ENCODE measurements at regions not wholly inside any gene's neighbourhood (a gene's known extent, or its start where the extent isn't known, plus 50 kb on each side); places are given as distances from the start of the nearest gene placed in this dataset.

GRCh38 chr19:27758626-27759505 lies 1454.1 kb downstream of the UQCRFS1 start:
- no peak for DNase-seq (ENCODE audit: low read depth)

DNA sequence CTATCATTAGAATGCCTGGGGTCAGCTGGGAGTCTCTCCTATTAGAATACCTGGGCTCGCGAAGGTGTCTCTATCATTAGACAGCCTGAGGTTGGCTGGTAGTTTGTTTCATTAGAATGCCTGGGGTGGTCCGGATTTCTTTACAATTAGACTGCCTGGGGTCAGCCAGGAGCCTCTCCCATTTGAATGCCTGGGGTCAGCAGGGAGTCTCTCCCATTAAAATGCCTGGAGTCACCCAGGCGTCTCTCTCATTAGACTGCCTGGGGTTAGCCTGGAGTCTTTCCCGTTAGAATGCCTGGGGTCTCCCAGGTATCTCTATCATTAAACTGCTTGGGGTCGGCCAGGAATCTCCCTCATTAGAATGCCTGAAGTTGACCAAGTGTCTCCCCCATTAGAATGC lies 1458.3 kb downstream of the UQCRFS1 start:
- DNase-seq (ENCODE audit: low read depth): no peak
- no peak overlapping the region for H3K4me3 ChIP-seq (ENCODE audit: low read depth, low read length)

More at GRCh38 chr19:27758626-27759505, 1454.1 kb downstream of the UQCRFS1 start:
- no peak overlapping the region for H3K4me3 ChIP-seq (ENCODE audit: low read depth, low read length)

- H3K4me3 ChIP-seq (ENCODE audit: low read depth, low read length): no peak overlapping the region
Observed at GRCh38 chr19:27753622-27754021, 1459.3 kb downstream of the UQCRFS1 start.

GRCh38 chr19:27752530-27753184 lies 1460.3 kb downstream of the UQCRFS1 start:
- no peak overlapping the region for H3K4me3 ChIP-seq (ENCODE audit: low read depth, low read length)
- no peak for DNase-seq (ENCODE audit: low read depth)

More at GRCh38 chr19:27753622-27754021, 1459.3 kb downstream of the UQCRFS1 start:
- no peak for DNase-seq (ENCODE audit: low read depth)

- no peak for DNase-seq (ENCODE audit: low read depth)
- no peak overlapping the region for H3K4me3 ChIP-seq (ENCODE audit: low read depth, low read length)
Observed at GRCh38 chr19:27751044-27751391, 1461.9 kb downstream of the UQCRFS1 start.

- DNase-seq (ENCODE audit: low read depth): no peak
- no peak overlapping the region for H3K4me3 ChIP-seq (ENCODE audit: low read depth, low read length)
Observed at GRCh38 chr19:27750391-27751043, 1462.4 kb downstream of the UQCRFS1 start.

DNA sequence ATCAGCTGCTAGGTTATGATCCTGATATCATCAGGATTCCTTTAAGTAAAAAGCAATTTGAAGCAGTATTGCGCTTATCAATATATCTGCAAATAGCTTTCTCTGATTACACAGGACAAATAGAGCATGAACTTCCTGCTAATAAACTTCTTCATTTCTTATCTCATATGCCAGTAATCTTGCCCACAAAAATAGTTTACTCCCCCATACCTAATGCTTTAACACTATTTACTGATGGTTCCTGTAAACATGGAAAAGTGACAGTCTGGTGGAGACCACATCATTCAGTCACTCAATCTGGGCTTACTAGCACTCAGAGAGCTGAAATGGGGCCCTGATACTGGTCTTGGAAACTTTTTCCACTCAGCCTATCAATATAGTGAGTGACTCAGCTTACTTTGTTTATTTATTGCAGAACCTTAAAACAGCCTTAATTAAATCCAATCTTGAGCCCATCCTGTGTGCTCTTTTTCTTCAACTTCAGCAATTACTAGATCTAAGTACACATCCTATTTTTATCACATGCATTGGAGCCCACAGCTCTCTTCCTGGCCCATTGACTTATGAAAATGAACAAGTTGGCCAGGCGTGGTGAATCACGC lies 1464.3 kb downstream of the UQCRFS1 start:
- DNase-seq (ENCODE audit: low read depth): no peak
- no peak overlapping the region for H3K4me3 ChIP-seq (ENCODE audit: low read depth, low read length)

DNA sequence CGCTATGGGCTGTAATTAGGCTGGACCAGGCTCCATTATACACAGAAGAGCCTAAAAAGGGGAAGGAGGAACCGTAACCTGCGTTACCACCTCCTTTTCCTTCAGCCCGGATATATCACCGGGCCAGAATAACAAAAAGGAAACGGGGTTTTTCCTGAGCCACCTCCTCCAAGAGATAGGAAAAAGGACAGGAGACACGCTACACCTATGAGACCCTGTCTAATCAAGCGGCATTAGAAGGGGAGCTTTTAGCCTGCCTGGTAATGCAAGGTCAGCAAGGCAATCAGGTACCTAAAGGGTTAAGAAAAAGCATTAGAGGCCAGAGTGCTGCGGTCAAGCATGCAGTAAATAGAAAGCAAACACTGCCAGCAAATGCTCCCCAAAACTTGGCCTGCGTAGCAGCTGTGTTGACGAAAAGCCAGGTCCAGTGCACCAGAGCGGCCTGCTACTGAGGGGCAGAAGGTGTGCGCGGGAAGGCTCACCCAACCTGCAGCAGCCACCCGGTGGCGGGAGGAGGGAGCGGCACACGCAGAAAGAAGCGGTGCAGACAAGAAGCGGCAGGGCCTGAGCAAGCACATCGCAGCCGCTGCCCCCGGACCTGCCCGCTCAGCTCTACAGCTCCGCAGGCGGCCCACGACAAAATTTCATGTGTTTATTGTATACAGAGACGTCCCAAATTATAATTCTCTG lies 1466.1 kb downstream of the UQCRFS1 start:
- no peak for DNase-seq (ENCODE audit: low read depth)
- no peak overlapping the region for H3K4me3 ChIP-seq (ENCODE audit: low read depth, low read length)

DNA sequence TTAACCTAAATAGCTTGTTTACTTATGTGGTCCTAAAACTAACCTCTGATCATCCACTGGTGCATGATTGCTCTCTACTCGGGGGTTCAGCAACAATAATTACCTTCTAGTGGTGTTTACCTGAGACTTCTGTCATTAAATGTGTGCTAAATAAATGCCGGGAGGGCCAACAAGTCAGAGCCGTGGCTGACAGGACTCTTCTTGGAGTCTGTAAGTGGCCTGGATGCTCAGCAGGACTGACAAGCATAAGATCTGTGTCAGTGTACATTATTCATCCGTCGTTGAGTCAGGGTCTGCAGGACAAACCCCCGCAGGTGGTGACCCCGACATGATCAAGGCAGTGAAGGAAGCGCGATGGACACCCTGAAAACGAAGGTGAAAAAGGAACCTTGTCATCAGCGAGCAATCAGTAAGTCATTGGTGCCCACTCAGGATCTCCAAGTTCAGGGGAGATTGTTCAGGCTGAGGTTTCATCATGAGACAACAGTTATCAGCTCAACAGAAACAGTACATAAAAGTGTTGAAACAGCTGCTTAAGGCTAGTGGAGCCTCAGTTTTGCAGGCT lies 1466.9 kb downstream of the UQCRFS1 start:
- DNase-seq (ENCODE audit: low read depth): no peak
- H3K4me3 ChIP-seq (ENCODE audit: low read depth, low read length): no peak overlapping the region

- no peak for DNase-seq (ENCODE audit: low read depth)
- H3K4me3 ChIP-seq (ENCODE audit: low read depth, low read length): no peak overlapping the region
Observed at GRCh38 chr19:27744926-27745768, 1467.8 kb downstream of the UQCRFS1 start.

DNA sequence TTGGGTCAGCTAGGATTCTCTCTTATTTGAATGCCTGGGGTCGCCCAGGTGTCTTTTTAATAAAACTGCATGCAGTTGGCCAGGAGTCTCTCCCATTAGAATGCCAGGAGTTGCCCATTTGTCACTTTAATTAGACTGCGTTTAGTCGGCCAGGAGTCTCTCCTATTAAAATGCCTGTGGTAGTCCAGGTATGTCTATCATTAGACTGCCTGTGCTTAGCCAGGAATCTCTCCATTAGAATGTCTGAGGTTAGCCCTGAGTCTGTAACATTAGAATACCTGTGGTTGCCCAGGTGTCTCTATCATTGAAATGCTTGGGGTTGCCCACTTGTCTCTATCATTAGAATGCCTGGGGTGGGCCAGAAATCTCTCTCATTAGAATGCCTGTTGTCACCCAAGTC lies 1470.9 kb downstream of the UQCRFS1 start:
- no peak for DNase-seq (ENCODE audit: low read depth)
- no peak overlapping the region for H3K4me3 ChIP-seq (ENCODE audit: low read depth, low read length)

DNA sequence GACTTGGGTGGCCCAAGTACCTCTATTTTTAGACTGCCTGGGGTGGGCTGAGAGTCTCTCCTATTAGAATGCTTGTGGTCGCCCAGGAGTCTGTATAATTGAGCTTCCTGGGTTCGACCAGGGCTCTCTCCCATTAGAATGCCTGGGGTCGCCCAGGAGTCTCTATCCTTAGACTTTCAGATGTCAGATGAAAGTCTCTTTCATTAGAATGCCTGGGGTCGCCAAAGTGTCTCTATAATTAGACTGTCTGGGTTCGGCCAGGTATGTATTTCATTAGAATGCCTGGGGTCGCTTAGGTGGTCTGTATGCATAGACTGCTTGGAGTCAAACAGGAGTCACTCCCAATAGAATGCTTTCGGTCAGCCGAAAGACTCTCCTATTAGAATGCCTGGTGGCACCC lies 1471.7 kb downstream of the UQCRFS1 start:
- H3K4me3 ChIP-seq (ENCODE audit: low read depth, low read length): no peak overlapping the region
- no peak for DNase-seq (ENCODE audit: low read depth)

GRCh38 chr19:27740396-27740795 lies 1472.6 kb downstream of the UQCRFS1 start:
- DNase-seq (ENCODE audit: low read depth): no peak
- no peak overlapping the region for H3K4me3 ChIP-seq (ENCODE audit: low read depth, low read length)

DNA sequence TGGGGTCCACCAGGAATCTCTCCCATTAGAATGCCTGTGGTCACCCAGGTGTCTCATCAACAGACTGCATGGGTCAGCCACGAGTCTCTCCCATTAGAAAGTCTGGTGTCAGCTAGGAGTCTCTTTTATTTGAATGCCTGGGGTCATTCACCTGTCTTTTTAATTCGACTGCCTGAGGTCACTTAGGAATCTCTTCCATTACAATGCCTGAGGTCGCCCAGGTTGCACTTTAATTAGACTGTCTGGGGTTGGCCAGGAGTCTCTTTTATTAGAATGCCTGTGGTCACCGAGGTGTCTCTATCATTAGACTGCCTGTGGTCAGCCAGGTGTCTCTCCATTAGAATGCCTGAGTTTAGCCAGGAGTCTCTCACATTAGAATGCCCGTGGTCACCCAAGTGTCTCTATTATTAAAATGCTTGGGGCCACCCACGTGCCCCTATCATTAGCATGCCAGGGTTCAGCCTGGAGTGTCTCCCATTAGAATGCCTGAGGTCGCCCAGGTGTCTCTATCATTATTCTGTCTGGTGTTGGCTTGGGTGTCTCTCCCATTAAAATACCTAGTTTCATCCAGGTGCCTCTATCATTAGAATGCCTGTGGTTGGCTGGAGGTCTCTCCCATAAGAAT lies 1474.3 kb downstream of the UQCRFS1 start:
- DNase-seq (ENCODE audit: low read depth): no peak
- H3K4me3 ChIP-seq (ENCODE audit: low read depth, low read length): no peak overlapping the region

DNA sequence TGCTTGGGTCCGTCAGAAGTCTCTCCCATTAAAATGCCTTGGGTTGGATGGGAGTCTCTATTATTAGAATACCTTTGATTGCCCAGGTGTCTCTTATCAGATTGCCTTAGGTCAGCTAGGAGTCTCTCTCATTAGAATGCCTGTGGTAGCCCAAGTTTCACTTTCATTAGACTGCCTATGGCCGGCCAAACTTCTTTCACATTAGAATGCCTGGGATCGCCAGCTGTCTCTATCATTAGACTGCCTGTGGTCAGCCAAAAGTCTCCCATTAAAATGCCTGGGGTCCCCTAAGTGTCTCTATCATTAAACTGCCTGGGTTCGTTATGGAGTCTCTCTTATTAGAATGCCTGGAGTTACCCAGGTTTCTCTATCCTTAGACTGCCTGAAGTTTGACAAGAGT lies 1476.7 kb downstream of the UQCRFS1 start:
- DNase-seq (ENCODE audit: low read depth): no peak
- no peak overlapping the region for H3K4me3 ChIP-seq (ENCODE audit: low read depth, low read length)

GRCh38 chr19:27735314-27735713 lies 1477.6 kb downstream of the UQCRFS1 start:
- H3K4me3 ChIP-seq (ENCODE audit: low read depth, low read length): no peak overlapping the region
- no peak for DNase-seq (ENCODE audit: low read depth)

DNA sequence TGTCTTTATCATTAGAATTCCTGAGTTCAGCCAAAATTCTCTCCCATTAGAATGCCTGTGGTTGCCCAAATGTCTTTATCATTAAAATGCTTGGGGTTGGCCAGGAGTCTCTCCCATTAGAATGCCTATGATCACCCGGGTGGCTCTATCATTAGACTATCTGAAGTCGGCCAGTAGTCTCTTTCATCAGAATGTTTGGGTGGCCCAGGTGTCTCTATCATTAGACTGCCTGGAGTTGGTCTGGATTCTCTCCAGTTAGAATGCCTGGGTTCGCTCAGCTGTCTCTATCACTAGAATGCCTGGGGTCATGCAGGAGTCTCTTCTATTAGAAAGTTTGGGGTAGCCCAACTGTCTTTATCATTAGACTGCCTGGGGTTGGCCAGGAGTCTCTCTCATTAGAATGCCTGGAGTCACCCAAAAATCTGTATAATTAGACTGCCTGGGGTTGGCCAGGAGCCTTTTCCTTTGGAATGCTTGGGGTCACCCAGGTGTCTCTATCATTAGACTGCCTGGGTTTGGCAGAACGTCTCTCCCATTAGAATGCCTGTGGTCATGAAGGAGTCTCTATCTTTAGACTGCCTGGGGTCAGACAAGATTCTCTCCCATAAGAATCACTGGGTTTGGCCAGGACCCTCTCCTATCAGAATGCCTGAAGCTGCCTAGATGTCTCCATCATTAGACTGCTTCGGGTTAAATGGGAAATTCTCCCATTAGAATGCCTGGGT lies 1478.3 kb downstream of the UQCRFS1 start:
- no peak for DNase-seq (ENCODE audit: low read depth)
- H3K4me3 ChIP-seq (ENCODE audit: low read depth, low read length): no peak overlapping the region
